Stimulated activated naive CD4-positive, alpha-beta T cell treated with Interleukin-2 at 50 U/mL for 16 hours (primary cell): ENCODE measurements at regions not wholly inside any gene's neighbourhood (a gene's known extent, or its start where the extent isn't known, plus 50 kb on each side); places are given as distances from the start of the nearest gene placed in this dataset.

Experiments used
- DNase-seq: peaks from one replicate; lab custom pipeline; 2025; lab: John Stamatoyannopoulos, UW

DNA sequence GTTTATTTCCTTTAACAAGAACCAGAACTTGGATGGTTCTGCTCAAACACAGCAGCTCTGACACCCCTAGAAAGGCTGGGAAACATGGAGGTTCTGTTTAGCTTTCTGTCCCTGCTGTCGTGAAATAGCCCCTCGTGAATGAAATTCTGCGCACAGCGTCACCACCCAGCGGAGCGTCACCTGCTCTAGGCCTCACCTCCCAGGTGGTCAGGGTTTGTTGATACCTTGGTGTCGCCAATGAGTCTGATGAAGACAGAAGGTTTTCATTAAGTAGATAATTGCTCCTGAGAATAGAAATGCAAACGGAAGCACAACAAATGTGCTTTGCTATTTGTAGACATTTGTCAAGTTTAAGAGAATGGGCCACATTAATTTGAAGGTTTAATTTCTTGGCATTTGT is 135.1 kb downstream of the EDN3 start:
- no peak for DNase-seq

DNA sequence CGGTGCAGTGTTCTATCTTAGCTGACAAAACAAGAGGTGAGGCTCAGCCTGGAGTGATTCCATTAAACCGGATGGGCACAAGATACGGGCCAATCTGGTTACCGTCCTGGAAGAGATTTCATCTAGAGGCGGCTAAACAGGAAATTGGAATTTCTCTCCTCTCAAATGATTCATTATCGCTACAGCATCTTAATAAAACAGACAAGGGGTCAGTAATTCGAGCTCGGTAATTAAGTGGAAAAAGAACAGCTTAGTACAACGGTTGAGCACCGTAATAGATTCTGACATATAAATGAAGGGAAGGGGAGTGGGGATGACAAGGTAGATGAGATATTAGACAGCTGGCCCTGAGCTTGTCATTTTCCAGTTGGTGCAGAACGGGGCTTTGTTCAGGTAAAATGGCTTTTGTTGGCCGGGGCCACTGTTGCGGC is 137.2 kb downstream of the EDN3 start:
- no peak for DNase-seq

DNA sequence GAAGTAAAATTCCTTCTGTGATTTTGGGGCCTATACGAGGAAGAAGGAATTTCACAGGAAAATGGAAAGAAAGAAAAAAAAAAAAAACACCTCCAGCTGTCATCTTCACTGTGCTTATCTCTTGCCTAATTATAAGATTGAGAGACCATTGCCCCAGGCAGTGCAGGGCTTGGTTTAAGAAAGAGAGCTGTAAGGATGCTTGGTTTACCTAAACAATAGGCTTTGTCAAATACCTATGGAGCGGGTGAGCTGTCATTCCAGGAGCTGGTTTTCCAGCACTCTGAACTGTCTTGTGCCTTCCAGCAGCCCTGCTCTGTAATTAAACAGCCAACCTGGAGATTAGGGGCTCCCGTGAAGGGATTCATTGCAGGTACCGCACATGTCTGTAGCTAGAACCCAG is 137.8 kb downstream of the EDN3 start:
- no peak for DNase-seq

DNA sequence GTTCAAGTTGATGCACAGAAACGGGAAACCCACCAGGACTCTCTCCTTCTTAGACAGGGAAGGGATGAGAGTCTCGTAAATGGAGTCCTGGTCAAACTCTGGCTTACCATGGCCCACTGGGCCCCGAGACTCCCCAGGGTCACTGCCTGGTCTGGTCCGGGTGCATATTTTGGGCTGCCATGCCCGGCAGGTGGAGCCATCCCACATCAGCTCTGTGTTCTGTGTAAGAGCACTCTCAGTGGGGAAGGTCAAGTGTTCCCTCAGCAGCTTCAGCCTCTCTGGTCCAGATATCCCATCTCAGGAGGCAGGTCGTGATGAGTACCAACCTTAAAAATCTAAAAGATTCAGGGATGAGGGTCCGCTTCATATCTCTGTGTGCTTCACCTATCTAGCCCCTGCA is 138.8 kb downstream of the EDN3 start:
- DNase-seq: no peak

DNA sequence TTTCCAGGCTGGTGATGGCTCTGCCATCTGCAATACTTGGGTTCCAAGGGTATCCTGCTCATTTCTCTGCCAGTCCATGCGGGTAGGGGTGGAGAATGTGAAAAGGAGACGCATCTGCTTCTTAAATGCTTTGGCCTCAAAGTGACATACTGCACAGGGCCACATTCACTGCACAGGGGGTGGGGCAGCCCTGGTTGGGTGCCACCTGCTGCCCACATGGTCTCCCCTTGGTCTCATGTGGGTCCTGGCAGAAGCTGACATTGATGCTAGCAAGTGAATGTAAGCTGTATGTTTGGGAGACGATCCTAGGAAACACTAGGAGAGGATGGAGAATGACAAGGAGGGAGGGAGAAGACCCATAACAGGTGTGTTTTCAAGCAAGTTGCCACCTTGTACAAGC is 140.9 kb downstream of the EDN3 start:
- DNase-seq: no peak

DNA sequence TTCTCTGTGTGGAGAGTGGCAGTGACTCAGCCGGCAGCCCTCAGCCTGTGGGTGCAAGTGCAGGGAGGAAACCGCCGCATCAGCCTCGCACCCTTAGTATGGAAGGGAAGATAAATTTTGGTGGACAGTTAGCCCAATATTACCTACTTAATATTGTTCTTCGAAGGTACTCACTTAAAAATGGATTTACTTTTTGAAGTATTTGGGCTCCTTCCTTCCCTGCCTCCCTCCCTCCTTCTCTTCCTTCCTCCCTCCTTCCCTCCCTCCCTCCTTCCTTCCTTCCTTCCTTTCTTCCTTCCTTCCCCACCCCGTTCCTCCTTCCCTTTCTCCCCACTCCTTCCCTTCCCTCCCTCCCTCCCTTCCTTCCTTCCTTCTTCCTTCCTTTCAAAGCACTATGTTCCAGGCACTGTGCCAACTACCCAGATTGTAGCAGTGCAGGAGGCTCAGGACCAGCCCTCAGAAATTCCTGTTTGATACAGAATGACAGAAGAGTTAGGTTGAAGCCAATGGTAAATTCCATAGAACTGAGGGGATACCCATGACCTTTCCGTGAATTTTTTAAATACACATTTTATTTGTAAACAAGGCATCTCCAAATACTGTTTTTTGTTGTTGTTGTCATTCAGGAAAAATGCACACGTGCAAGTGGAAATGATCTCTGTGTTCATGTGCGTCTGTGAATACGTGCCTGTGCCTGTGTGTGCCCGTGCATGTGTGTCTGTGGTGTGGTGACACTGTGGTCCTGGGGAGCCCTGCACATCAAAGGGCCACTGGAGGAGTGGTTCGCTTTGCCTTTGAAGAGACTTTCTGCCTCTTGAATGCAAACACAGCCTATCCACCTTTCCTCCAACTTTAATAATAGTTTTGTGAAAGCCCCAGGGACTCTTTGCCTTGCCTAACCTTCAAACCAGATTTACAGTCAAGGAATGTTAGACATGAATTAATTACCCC is 141.7 kb downstream of the EDN3 start:
- DNase-seq: no peak

DNA sequence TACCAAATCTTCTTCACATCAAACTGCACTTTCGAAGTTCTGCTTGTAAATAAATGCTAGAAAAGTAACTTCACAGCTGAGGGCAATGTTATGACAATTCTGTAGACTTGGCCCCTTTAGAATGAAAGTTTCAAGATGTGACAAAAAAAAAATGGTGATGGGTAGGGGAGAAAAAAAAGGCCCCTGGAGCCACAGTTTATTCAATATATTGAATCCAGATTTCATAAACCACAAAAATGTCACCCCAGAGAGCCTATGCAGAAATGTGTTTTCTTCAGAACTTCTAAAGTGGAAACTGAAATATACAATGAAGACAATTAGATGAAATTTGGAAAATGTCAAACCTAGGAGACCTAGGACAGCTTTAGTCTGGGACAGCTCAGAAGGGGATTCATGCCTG is 143.1 kb downstream of the EDN3 start:
- no peak for DNase-seq

DNA sequence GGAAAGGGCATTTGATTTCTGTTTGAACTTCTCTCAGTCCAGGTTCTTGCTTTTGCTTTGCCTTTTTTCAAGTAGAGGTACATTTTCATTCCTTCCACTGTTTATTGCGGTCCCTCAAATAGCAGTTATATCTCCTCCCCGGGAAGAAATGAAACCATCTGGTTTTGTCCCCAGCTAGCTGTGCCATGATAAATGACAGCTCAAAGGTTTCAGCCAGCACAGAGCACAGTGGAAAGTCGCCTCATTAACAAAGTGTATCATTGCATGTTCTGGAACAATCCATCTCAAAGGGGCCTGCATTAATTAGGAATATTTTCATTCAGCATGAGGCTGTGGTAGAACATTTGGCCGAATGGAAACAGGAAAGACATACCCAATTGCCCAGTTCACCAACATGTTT is 146.0 kb downstream of the EDN3 start:
- DNase-seq: no peak

DNA sequence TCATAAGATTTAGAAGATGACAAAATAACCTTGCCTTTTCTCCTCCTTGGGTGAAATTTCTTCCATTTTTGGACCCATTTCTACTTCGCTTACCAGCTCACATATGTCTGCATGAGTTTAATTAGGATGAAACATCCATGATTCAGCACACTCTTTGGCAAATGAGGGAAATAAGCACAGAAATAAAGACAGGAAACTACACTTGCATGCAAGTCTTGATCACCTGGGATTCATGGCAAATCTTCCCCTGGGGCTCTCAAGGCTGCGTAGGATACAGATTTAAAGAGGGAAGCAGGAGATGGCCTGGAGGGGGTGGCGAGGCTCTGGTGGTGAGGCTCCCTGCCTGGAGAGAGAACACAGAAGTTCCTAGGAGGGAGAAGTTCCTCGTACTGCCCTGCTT is 147.8 kb downstream of the EDN3 start:
- no peak for DNase-seq

DNA sequence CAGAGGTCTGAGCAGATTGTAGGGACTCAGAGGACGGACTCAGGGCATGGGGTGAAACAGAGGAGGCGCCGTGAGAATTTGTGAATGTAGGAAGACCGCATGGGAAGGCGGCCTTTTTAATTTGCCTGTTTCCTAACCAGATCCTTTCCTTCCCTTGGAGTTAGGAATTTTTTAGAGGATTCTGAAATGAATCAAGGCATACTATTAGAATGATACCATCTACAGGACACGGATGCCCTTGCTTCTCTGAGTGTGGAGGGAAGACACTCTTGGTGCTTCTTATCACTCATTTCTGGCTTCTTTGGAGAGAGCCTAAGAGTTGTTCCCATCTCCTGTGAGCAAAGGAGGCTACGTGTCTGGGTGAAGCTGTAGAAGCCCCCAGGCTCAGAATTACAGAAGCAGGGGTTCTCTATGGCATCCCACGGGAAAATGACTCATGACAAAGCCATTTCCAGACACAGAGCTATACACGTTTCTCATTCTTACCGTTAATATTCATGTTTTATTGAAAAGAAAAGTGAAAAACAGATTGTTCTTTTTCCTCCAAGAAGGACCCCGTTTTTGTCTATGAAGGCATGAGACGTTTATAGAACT is 148.5 kb downstream of the EDN3 start:
- no peak for DNase-seq

DNA sequence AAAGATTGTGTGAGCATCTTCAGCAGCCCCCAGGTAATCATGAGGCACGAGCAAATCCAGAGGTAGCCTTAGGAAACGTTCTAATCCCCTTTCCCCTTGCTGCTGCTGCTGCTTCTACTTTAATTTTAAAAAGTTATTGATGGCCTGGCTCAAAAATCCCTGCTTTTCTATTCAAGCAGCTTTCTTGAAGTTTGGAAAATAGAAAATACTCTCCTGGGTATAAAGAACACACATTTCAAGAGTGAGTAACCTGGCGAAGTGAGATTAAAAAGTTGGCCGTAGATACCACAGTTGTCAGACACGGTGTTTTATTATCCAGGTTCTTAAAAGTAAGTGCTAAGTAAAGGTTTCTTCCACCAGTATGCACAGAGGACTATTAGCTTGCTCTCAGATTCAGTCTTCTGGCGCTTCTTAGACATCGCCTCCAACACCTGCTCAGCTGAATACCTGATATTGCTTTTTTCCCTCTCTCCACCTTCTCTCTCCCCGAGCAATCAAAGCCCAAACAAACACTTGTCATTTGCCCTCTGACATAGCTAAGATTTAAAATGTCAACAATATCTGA is 150.7 kb downstream of the EDN3 start:
- no peak for DNase-seq

DNA sequence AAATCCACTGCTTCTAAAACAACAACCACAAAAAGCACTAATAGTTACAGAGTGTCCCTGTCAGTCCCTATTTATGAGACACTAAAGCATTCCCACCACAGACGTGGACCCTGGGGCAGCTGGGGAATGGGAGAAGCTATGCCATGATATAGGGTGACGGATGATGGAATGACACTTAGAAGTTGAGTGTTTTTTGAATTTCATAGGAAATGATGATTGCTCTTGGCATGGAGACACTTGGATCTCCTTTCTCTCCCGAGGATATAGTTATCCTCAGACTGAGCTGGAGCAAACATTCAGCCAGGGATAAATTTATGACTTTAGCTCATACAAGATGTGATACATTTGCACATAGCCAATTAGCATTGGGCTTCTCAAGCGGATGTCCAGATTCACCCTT is 151.2 kb downstream of the EDN3 start:
- DNase-seq: no peak

DNA sequence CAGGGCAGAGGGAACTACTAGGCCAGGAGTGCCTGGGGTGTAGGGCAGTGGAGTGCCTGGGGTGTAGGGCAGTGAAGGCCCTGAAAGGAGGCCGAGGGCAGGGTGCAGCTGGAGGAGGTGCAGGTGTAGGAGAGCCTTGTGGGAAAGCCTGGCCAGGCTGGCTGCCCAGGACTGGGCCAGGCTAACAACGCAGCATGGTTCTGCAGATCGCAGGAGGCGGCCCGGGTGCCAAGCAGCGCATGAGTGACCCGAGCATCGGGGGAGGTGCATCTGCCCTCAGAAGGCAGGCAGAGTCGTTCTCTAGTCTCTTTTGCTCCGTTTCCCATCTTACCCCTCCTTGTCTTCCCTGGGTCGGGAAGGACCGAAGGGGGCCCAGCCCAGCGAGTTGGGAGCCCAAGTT is 151.5 kb upstream of the PHACTR3 start:
- DNase-seq: no peak

DNA sequence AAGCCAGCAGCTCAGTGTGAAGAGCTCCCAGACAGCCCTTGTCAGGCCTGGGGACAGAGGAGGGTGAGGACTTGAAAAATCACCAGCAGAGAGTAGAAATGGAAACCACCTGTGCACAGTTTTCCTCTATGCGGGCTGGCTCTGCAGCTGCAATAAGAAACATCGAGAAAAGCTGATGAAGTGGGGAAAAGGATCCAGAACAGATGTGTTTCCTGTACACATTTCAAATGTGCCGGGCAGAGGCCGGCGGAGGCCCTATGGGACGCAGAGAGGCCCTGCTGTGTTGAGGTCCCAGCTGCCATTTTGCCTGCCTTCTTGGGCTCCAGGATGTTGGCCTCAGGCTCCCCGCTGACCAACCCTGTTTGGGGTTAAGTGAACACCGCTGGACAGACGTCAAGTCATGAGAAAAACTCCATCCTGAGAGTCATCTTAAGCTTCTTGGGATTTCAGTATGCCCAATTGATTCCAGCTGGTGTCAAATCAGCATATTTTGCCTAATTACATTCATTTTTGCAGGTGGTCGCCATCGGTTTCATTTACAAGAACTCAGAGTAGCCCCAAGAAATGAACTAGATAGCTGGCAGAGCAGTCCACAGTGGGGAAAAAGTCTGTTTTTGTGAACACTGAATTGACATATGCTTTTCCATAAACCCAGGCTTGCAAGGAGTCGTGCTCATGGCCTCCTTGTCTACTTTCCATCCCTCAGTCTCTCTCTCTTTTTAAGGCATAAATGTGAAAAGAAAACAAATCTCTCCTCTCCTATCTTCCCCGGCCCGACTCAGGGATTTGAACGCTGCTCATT is 150.4 kb upstream of the PHACTR3 start:
- DNase-seq: no peak

DNA sequence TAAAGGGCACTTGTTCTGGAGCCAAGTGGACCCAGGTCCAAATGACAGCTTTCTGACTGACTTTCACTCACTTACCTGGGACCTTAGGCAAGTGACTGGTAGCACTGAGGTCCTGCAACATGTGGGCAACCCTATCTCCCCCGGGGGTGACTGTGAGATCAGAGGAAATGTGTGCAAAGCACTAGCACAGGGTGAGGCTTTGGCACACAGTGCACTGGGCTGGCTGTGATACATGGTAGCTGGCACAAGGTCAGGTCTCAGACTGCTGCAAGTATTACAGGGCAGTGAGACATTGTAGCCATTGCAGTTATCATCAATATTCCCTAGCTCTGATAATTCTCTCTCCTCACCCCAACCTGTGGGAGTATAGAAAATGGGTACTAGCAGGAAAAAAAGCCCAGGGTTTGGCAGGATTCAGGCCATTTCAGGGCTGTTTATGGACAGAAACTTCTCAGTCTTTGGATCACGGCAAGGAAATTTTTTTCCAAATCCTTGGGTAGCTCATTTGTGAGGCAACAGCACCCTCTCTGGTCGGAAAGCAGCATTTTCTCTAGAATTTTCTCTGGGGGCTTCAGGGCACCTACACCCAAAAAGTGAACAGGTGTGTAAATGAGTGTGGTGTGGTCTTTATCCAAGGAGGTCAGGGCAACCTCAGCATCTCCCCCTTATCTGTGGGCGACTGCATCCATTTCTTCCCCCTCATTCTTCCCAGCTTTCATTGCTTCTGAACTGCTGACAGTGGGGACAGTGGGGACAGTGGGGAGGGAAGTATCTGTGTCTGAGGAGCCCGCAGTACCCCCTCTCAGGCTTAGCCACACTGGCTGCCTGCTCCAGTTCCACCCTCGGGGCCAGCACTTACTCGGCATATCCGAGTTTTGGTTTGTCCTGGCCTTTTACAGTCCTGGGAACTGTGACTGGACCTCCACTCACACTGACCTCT is 148.7 kb upstream of the PHACTR3 start:
- DNase-seq: no peak

DNA sequence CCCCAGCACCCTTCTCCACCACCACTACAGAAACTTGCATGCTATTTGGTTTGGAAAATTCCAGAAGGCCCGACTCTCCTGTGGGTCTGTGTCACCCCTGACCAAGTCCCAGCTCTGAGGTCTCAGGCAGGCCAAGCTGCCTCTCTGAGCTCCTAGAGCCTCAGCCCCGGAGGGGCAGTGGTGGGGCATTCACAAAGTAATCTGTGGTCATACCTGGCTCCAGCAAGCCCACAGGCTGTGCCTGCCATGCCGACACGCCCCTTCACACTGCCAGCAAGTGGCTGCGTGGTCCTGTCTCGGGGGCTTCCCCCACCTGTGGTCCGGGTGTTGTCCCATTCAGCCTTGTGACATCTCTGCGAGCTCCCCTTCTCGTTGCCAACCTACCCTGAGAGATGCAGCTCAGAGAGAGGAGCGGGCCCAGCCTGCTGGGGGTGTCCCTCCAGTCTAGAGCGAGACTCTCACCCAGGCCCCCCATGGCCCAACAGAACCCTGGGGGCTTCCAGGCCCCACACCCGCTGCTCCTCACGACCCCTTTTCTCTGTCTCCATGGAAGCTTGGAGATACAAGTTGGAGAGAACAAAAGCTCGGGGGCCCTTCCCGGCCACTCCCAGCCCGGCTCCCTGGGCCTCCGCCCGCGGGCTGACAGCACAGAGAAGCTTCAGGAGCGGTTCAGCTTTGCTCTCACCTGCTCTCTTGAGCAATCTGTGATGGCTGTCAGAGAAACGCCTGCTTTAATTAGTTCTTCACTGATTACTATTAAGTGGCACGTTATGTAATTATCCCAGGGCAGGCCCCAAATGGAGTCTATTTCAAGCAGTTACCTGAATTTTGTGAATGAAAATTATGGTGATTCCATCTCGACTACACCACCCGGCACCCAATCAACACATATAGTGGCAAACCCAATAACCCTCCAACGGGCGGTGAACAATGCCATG is 147.7 kb upstream of the PHACTR3 start:
- DNase-seq: no peak

DNA sequence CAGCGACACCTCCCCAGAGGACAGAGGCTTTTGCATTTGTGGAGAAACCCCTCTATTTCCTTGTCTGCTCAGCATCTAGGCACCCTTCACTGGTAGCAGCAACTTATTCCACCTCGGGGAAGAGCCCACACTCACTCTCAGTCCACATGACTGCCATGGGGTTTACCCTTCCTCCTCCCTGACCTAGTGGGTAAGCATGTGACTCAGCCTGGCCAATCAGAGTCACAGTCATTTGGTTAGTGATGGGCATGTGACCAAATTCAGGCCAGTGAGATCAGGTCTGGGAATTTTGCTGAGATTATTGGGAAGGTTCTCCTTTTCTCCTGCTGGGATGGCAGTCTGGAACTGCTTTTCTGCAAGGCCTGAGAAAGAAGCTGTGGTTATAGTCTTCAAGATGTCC is 145.7 kb upstream of the PHACTR3 start:
- no peak for DNase-seq

DNA sequence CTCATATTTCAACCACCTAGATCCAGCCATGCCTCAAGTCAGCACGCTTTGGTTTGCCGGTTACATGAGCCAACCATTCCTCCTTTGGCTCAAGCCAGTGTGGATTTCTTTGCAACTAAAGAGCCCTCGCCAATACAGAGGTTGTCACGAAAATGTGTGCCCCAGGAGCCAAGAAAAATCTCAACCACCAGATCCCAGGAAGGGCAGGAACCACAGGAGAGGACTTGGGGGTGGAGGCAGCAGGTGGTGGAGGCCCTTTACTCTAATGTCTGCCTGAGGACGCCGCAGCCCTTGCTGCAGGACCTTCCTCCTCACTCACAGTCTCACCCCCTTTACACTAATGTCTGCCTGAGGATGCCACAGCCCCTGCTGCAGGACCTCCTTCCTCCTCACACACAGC is 144.8 kb upstream of the PHACTR3 start:
- DNase-seq: no peak

DNA sequence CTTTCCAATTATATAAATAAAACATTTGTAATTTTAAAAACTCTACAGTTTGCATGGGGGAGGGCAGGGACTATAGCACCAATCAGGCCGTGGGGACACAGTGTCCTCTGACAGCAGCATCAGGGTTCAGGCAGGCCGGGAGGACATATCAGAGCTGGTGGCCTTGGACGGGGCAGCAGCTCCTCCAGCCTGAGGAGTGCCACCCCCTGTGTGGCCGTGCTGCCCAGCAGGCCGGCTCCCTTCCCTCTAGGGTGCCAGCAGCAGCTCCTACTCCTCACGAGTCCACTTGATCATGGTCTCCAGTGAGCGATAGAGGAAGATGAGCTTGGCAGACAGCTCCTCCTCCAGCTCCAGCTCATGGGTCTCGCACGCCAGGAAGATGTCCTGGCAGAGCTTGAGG is 144.0 kb upstream of the PHACTR3 start:
- no peak for DNase-seq

DNA sequence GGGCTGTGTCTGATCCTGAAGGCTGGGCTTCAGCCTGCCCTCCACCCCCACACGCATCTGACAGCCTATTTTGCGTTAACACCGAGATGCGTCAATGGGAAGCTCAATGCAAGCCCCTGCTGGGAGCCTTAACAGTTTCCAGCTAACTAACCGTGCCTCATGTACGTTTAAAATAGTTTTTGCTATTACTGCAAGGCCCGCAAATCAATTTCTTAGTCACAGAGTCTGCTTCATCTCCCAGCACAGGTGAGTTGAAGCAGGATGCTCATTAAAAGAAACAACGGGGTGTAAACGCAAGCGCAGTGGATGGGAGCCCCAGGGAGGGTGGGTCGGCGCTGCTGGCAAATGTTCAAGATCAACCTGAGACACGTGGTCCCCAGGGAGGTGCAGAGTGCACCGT is 142.8 kb upstream of the PHACTR3 start:
- DNase-seq: no peak
